H1 (cell line): ENCODE measurements at regions not wholly inside any gene's neighbourhood (a gene's known extent, or its start where the extent isn't known, plus 50 kb on each side); places are given as distances from the start of the nearest gene placed in this dataset.

Source experiments
- CTCF ChIA-PET: fragments of 300-600 bp; sonication (Branson Sonifier 250); formaldehyde crosslinking; loops from one replicate; lab custom pipeline; 2021; ENCODE audit not compliant: partially characterized antibody; lab: Charles Lee
- POLR2A ChIA-PET: fragments of 300-600 bp; sonication (Branson Sonifier 250); formaldehyde crosslinking; loops from one replicate; lab custom pipeline; 2021; ENCODE audit warnings: inconsistent platforms; ENCODE audit not compliant: partially characterized antibody; lab: Charles Lee
- DNase-seq, 2 experiments: peaks; one replicate each; pipeline versions ENCODE4 v3.0.0 to v3.0.0-alpha.2; 2010 to 2022; ENCODE audit warnings: low spot score in 2 of 2, low read depth in 1 of 2, mixed read lengths in 1 of 2
- FAIRE-seq: peaks from 2 replicates; lab custom pipeline; 2011; peaks lifted over from hg19 to GRCh38; lab: Jason Lieb, UNC
- H2AFZ ChIP-seq: 2 replicates; pipeline ENCODE4 v1.8.1; 2012; ENCODE audit warnings: low read length, inconsistent platforms
- H2AK5ac ChIP-seq: 2 replicates; pipeline ENCODE4 v1.6.1; 2013; ENCODE audit warnings: low read depth, low read length
- H2BK120ac ChIP-seq: replicated peaks from 2 replicates; pipeline ENCODE3; 2013; ENCODE audit warnings: low read depth, low read length, inconsistent platforms
- H2BK12ac ChIP-seq: 2 replicates; pipeline ENCODE4 v1.6.1; 2013; ENCODE audit warnings: low read depth, low read length
- H2BK15ac ChIP-seq: 2 replicates; pipeline ENCODE4 v1.6.1; 2013; ENCODE audit warnings: low read length
- H2BK20ac ChIP-seq: 2 replicates; pipeline ENCODE4 v1.6.1; 2013; ENCODE audit warnings: low read length
- H2BK5ac ChIP-seq: 2 replicates; pipeline ENCODE4 v1.6.1; 2013; ENCODE audit warnings: low read depth, low read length
- H3K14ac ChIP-seq: 2 replicates; pipeline ENCODE4 v1.6.1; 2013; ENCODE audit warnings: inconsistent platforms; ENCODE audit not compliant: insufficient read length
- H3K18ac ChIP-seq: 2 replicates; pipeline ENCODE4 v1.6.1; 2013; ENCODE audit warnings: low read length; ENCODE audit errors: extremely low read depth
- H3K23ac ChIP-seq: 2 replicates; pipeline ENCODE4 v1.6.1; 2013; ENCODE audit warnings: inconsistent platforms; ENCODE audit not compliant: insufficient read length
- H3K23me2 ChIP-seq: 2 replicates; pipeline ENCODE4 v1.6.1; 2013; ENCODE audit warnings: low read depth, low read length
- H3K27ac ChIP-seq: 2 replicates; pipeline ENCODE4 v1.6.1; 2011; ENCODE audit warnings: low read depth, low read length, inconsistent platforms
- H3K27me3 ChIP-seq, 4 experiments: replicated peaks in 1 of 4; 1 replicate in 1 of 4; 2 replicates in 3 of 4; pipeline versions ENCODE4 v1.6.1 to v1.8.1; 2011 to 2013; ENCODE audit warnings: low read length in 3 of 4, mild to moderate bottlenecking in 3 of 4, inconsistent platforms in 2 of 4, mixed read lengths in 2 of 4, moderate library complexity in 1 of 4; ENCODE audit not compliant: control insufficient read depth in 3 of 4, insufficient read depth in 3 of 4; ENCODE audit errors: extremely low read depth in 1 of 4
- H3K36me3 ChIP-seq, 4 experiments: 2 replicates each; pipeline versions ENCODE4 v1.6.1 to v1.8.1; 2011 to 2013; ENCODE audit warnings: mild to moderate bottlenecking in 4 of 4, low read length in 3 of 4, moderate library complexity in 2 of 4, control low read depth in 1 of 4, inconsistent platforms in 1 of 4; ENCODE audit not compliant: insufficient read depth in 4 of 4, control insufficient read depth in 2 of 4
- H3K4ac ChIP-seq: replicated peaks from 2 replicates; pipeline ENCODE3; 2013; ENCODE audit warnings: low read length, low read depth, mixed read lengths, inconsistent platforms; ENCODE audit not compliant: insufficient read length
- H3K4me1 ChIP-seq, 4 experiments: replicated peaks in 1 of 4; 1 replicate in 1 of 4; 2 replicates in 3 of 4; pipeline versions ENCODE4 v1.6.1 to v1.8.1; 2011 to 2013; ENCODE audit warnings: low read length in 3 of 4, inconsistent platforms in 2 of 4, mixed read lengths in 1 of 4; ENCODE audit not compliant: insufficient read depth in 4 of 4, control insufficient read depth in 3 of 4
- H3K4me2 ChIP-seq, 2 experiments: 2 replicates each; pipeline versions ENCODE4 v1.6.1 to v1.8.1; 2011 to 2013; ENCODE audit warnings: low read depth in 2 of 2, low read length in 2 of 2, control low read depth in 1 of 2, inconsistent platforms in 1 of 2, mild to moderate bottlenecking in 1 of 2; ENCODE audit not compliant: insufficient read depth in 1 of 2
- H3K4me3 ChIP-seq, 4 experiments: fragments of 200-600, 300-600 bp in 1 of 4; sonication (generic), shearing (Covaris generic), sonication (Bioruptor Twin) in 1 of 4; 2 replicates each; pipeline versions ENCODE4 v1.5.1 to v1.8.1; 2011 to 2016; ENCODE audit warnings: low read length in 4 of 4, low read depth in 3 of 4, control low read depth in 2 of 4, inconsistent platforms in 2 of 4, mild to moderate bottlenecking in 2 of 4, mixed read lengths in 1 of 4, moderate library complexity in 1 of 4; ENCODE audit not compliant: insufficient read depth in 2 of 4; ENCODE audit errors: extremely low read depth in 1 of 4
- H3K56ac ChIP-seq: replicated peaks from 2 replicates; pipeline ENCODE3; 2013; ENCODE audit warnings: low read depth, mild to moderate bottlenecking, mixed read lengths, low read length, inconsistent platforms; ENCODE audit not compliant: insufficient read length
- H3K79me1 ChIP-seq: 2 replicates; pipeline ENCODE4 v1.6.1; 2013; ENCODE audit warnings: low read depth, low read length, control low read depth
- H3K79me2 ChIP-seq, 2 experiments: 2 replicates each; pipeline versions ENCODE4 v1.6.1 to v1.8.1; 2012 to 2013; ENCODE audit warnings: low read length in 2 of 2, mild to moderate bottlenecking in 2 of 2, inconsistent platforms in 1 of 2; ENCODE audit not compliant: insufficient read depth in 2 of 2, control insufficient read depth in 1 of 2
- H3K9ac ChIP-seq, 4 experiments: replicated peaks in 1 of 4; 1 replicate in 1 of 4; 2 replicates in 3 of 4; pipeline versions ENCODE4 v1.6.1 to v1.8.1; 2011 to 2013; ENCODE audit warnings: low read depth in 3 of 4, low read length in 3 of 4, control low read depth in 2 of 4, mild to moderate bottlenecking in 2 of 4, moderate library complexity in 2 of 4, inconsistent platforms in 1 of 4; ENCODE audit errors: extremely low read depth in 1 of 4
- H3K9me3 ChIP-seq, 2 experiments: 2 replicates each; pipeline versions ENCODE4 v1.6.1 to v1.8.1; 2012 to 2013; ENCODE audit warnings: mild to moderate bottlenecking in 2 of 2, moderate library complexity in 2 of 2, control low read depth in 1 of 2, inconsistent platforms in 1 of 2, low read depth in 1 of 2, low read length in 1 of 2, mixed read lengths in 1 of 2; ENCODE audit not compliant: insufficient read depth in 2 of 2
- H4K20me1 ChIP-seq, 2 experiments: replicated peaks in 1 of 2; 2 replicates each; pipeline versions ENCODE3 to v1.8.1; 2011 to 2013; ENCODE audit warnings: inconsistent platforms in 2 of 2, low read length in 2 of 2, mild to moderate bottlenecking in 1 of 2; ENCODE audit not compliant: insufficient read depth in 2 of 2, control insufficient read depth in 1 of 2
- H4K5ac ChIP-seq: 2 replicates; pipeline ENCODE4 v1.6.1; 2013; ENCODE audit warnings: low read length, low read depth, mixed read lengths, inconsistent platforms; ENCODE audit not compliant: insufficient read length
- H4K8ac ChIP-seq: 2 replicates; pipeline ENCODE4 v1.8.0; 2013; ENCODE audit warnings: mild to moderate bottlenecking, moderate library complexity, low read length, inconsistent platforms; ENCODE audit not compliant: insufficient read depth; ENCODE audit errors: extremely low read depth
- H4K91ac ChIP-seq: replicated peaks from 2 replicates; pipeline ENCODE3; 2013; ENCODE audit warnings: low read length, mixed read lengths, inconsistent platforms; ENCODE audit not compliant: insufficient read length
- JUN ChIP-seq: IDR thresholded peaks from 2 replicates; pipeline ENCODE4 v1.6.1; 2011; ENCODE audit warnings: low read depth, mild to moderate bottlenecking, improper control_type of control experiment, low read length
- WGBS, 2 experiments: shearing (Covaris generic) in 1 of 2; methylation state at CpG; one replicate each; pipeline versions ENCODE4 v1.1.6 to v1.1.7; 2013 to 2015; ENCODE audit warnings: low lambda C conversion rate in 2 of 2, mixed read lengths in 2 of 2, inconsistent platforms in 1 of 2, low coverage in 1 of 2, missing lambda C conversion rate in 1 of 2; ENCODE audit not compliant: insufficient replicate concordance in 2 of 2, insufficient coverage in 1 of 2, insufficient read length in 1 of 2; ENCODE audit errors: extremely low coverage in 1 of 2, missing lambda C conversion rate in 1 of 2; 5-methylcytosine and 5-hydroxymethylcytosine counted together

- Histone ChIP-seq H3K27me3 (no peaks in the 10 kb centered on the region), H4K5ac (no peak overlapping the region), H4K8ac (no peak overlapping the region), H2BK120ac (no peak overlapping the region), H3K4me3 (no peak overlapping the region), H2AK5ac (no peak overlapping the region), H3K36me3 (no peaks in the 10 kb centered on the region), H2BK20ac (no peak overlapping the region), H3K9ac (no peak overlapping the region), H3K4ac (no peak overlapping the region), H2AFZ (no peak overlapping the region), H2BK12ac (no peak overlapping the region), H3K9me3 (no peaks in the 10 kb centered on the region), H3K4me1 (peaks cover 0 to 7% (median 0%) of the 10 kb centered on the region in 4 experiments; a peak in 3 of 7 replicates), H4K91ac (no peak overlapping the region), H3K14ac (no peak overlapping the region), H3K27ac (no peak overlapping the region), H2BK15ac (no peak overlapping the region), H3K23ac (no peak overlapping the region), H3K4me2 (no peak overlapping the region), H4K20me1 (no peaks in the 10 kb centered on the region), H3K79me2 (no peaks in the 10 kb centered on the region), H3K23me2 (no peaks in the 10 kb centered on the region), H2BK5ac (no peak overlapping the region), H3K18ac (no peak overlapping the region), H3K79me1 (no peaks in the 10 kb centered on the region), H3K56ac (no peak overlapping the region)
- POLR2A ChIA-PET = no interaction called here
- DNase-seq (no peak), FAIRE-seq (no peak)
- CTCF ChIA-PET = no interaction called here
- WGBS, 2 experiments = 94% methylated on average over 2 of the region's 2 CpGs; no CpG with 5 or more reads in 1 of the 2 experiments
- TF ChIP-seq JUN = no peak
Measured at GRCh38 chr10:78540355-78541076, 506.9 kb downstream of the RPS24 start.
